ENCODE measurements at regions not wholly inside any gene's neighbourhood (a gene's known extent, or its start where the extent isn't known, plus 50 kb on each side); places are given as distances from the start of the nearest gene placed in this dataset.

DNA sequence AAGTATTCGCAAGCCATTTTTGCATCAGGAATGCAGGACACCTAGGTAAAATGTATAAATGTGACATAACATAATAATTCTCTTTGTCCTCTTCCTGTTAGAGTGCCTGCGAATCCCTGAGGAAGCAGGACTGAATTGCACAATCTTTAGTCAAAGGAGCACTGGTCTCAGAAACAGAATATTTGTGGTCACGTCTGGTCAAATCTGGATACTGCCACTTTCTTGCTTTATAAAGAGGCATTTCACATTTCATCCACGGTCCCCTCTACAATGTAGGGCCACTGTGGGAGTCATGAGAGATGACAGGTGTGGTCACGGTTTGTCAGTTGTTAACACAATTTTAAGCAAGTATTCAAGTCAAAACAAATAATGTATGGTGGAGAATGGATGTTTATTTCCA is 564.0 kb downstream of the IRX1 start:
- no peak for TF ChIP-seq REST (IDR thresholded peaks at IDR 0.05; ENCODE audit: insufficient read depth in 1 of 2, low read depth in 2 of 2, low read length in 2 of 2)
- TF ChIP-seq POLR2AphosphoS5 (IDR thresholded peaks at IDR 0.05; ENCODE audit: low read depth, low read length) = no peak
- TF ChIP-seq TAF1 (IDR thresholded peaks at IDR 0.05; ENCODE audit: borderline replicate concordance, insufficient read depth, low read length) = no peak
- no peak for TF ChIP-seq SIN3A (IDR thresholded peaks at IDR 0.05; ENCODE audit: borderline replicate concordance, insufficient read depth, low read length)

Data from PFSK-1 (cell line).